ENCODE measurements at regions not wholly inside any gene's neighbourhood (a gene's known extent, or its start where the extent isn't known, plus 50 kb on each side); places are given as distances from the start of the nearest gene placed in this dataset.

DNA sequence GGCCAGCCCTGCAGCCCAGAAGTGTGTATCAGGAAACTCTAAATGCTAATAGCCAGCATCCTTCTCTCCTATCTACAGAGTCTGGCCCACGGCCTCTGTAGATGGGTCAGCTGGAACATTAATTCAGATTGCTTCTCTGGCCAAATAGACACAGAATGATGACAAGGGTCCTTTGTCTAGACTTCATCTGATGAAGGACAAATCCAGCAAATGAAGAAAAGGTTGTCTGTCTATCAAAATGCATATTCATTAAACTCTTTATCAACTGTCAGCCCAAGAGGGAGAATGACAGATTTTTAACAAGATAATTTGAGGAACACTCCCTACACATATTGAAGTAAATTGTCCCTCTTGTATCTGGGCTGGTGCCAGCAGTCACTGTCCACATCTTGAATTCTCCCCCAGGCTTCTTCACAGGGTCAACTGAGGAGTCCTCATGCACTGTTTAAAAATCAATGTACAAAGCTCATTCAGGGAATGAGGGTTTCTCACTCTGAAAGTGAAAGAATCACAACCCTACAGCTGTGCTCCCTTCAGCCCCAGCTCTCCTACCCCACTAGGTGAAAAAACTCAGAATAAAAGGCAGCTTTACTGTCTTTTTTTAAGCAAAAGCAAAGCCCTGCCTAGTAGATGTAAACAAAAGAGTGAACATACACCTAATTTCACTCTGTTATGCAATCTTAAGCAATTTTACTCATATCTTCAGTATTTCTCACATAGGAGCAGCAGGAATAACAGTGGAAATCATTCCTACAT lies 507.7 kb downstream of the IGSF11 start:
- no peak overlapping the region for H3K27ac Mint-ChIP-seq (ENCODE audit: unreplicated experiment)
- no peak overlapping the region for H3K4me3 ChIP-seq (ENCODE audit: insufficient read depth, low read depth, low read length)
- H4K20me1 ChIP-seq (ENCODE audit: insufficient read depth, low read length), result no peaks in the 10 kb centered on the region
- no peaks in the 10 kb centered on the region for H3K36me3 ChIP-seq (ENCODE audit: insufficient read depth, low read length)
- FAIRE-seq (no peak), DNase-seq (ENCODE audit: low read depth) (no peak)
- H3K4me1 ChIP-seq (ENCODE audit: insufficient read depth, low read length), result no peaks in the 10 kb centered on the region
- no peaks in the 10 kb centered on the region for H3K79me2 ChIP-seq (ENCODE audit: insufficient read depth, low read length)
- no peaks in the 10 kb centered on the region for H3K9me3 ChIP-seq (ENCODE audit: insufficient read depth, low read depth, low read length)
- H3K9me3 Mint-ChIP-seq (ENCODE audit: unreplicated experiment), result peaks cover 3% of the 10 kb centered on the region
- no peaks in the 10 kb centered on the region for H3K36me3 Mint-ChIP-seq (ENCODE audit: low read depth, unreplicated experiment)
- no peak overlapping the region for H3K4me2 ChIP-seq (ENCODE audit: low read length)
- no peak overlapping the region for H3K4me3 Mint-ChIP-seq (ENCODE audit: unreplicated experiment)
- peaks cover 3% of the 10 kb centered on the region for H3K4me1 Mint-ChIP-seq (ENCODE audit: low read depth, unreplicated experiment)
- TF ChIP-seq, protein P1, sequence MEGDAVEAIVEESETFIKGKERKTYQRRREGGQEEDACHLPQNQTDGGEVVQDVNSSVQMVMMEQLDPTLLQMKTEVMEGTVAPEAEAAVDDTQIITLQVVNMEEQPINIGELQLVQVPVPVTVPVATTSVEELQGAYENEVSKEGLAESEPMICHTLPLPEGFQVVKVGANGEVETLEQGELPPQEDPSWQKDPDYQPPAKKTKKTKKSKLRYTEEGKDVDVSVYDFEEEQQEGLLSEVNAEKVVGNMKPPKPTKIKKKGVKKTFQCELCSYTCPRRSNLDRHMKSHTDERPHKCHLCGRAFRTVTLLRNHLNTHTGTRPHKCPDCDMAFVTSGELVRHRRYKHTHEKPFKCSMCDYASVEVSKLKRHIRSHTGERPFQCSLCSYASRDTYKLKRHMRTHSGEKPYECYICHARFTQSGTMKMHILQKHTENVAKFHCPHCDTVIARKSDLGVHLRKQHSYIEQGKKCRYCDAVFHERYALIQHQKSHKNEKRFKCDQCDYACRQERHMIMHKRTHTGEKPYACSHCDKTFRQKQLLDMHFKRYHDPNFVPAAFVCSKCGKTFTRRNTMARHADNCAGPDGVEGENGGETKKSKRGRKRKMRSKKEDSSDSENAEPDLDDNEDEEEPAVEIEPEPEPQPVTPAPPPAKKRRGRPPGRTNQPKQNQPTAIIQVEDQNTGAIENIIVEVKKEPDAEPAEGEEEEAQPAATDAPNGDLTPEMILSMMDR (IDR thresholded peaks at IDR 0.05; ENCODE audit: insufficient read depth, low read depth, low read length), result no peak
- no peak for TF ChIP-seq EZH2 (IDR thresholded peaks at IDR 0.05; ENCODE audit: insufficient read depth, low read length)
- H3K27me3 ChIP-seq (ENCODE audit: insufficient read depth, low read length), result no peaks in the 10 kb centered on the region
- H2AFZ ChIP-seq (ENCODE audit: low read depth, low read length), result no peak overlapping the region
- H3K27me3 Mint-ChIP-seq (ENCODE audit: low read depth, unreplicated experiment), result no peaks in the 10 kb centered on the region
- no peak overlapping the region for H3K27ac ChIP-seq (ENCODE audit: low read depth, low read length)
- no peak overlapping the region for H3K9ac ChIP-seq (ENCODE audit: low read length)

DNA sequence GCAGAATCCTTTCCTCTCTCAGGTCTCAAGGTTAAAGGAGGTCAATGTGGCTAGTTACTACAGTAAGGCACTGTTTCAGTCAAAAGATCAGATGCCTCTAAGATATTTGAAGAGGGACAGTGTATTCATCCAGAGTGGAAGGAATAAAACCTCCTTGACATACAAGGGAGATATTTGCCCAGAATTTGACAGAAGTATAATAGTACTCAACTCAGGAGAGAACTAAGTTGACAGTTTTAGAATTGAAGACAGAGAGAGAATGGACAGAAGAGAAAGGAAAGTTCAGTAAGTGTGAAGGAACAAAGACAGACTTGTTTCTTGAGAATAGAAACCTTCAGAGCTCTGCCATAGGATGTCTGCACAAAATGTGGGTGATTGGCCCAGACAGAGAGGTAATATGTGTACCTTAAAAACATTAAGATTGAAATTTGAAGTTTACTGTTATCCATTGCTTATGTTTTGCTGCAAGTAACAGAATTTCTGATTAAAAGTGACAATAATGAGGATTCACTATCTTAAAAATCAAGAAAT lies 507.1 kb downstream of the IGSF11 start:
- Histone ChIP-seq H3K4me2 (ENCODE audit: low read length) (no peak overlapping the region), H3K27ac (ENCODE audit: low read depth, low read length) (no peak overlapping the region), H3K4me3 (ENCODE audit: insufficient read depth, low read depth, low read length) (no peak overlapping the region), H4K20me1 (ENCODE audit: insufficient read depth, low read length) (no peaks in the 10 kb centered on the region), H3K36me3 (ENCODE audit: insufficient read depth, low read length) (no peaks in the 10 kb centered on the region), H3K27me3 (ENCODE audit: insufficient read depth, low read length) (no peaks in the 10 kb centered on the region), H2AFZ (ENCODE audit: low read depth, low read length) (no peak overlapping the region), H3K9me3 (ENCODE audit: insufficient read depth, low read depth, low read length) (no peaks in the 10 kb centered on the region), H3K9ac (ENCODE audit: low read length) (no peak overlapping the region), H3K79me2 (ENCODE audit: insufficient read depth, low read length) (no peaks in the 10 kb centered on the region), H3K4me1 (ENCODE audit: insufficient read depth, low read length) (no peaks in the 10 kb centered on the region)
- DNase-seq (ENCODE audit: low read depth), result no peak
- Mint-ChIP-seq H3K36me3 (ENCODE audit: low read depth, unreplicated experiment) (no peaks in the 10 kb centered on the region), H3K27ac (ENCODE audit: unreplicated experiment) (no peak overlapping the region), H3K4me1 (ENCODE audit: low read depth, unreplicated experiment) (peaks cover 3% of the 10 kb centered on the region), H3K4me3 (ENCODE audit: unreplicated experiment) (no peak overlapping the region), H3K9me3 (ENCODE audit: unreplicated experiment) (peaks cover 3% of the 10 kb centered on the region), H3K27me3 (ENCODE audit: low read depth, unreplicated experiment) (no peaks in the 10 kb centered on the region)
- FAIRE-seq, result no peak
- no peak for TF ChIP-seq EZH2 (IDR thresholded peaks at IDR 0.05; ENCODE audit: insufficient read depth, low read length)
- TF ChIP-seq, protein P1 (IDR thresholded peaks at IDR 0.05; ENCODE audit: insufficient read depth, low read depth, low read length), result no peak

DNA sequence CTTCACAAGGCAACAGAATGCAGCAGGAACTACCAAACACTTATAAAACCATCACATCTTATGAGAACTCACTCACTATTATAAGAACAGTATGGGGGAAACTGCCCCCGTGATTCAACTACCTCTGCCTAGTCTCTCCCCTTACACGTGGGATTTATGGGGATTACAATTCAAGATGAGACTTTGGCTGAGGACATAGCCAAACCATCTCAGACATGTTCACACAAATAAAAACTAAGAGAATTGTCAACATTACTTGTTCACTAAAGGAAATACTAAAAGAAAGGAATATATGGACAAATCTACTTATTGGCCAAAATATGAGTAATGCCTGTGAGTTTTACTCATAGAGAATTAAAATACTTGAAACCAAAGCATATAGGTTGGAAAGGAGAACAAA lies 505.1 kb downstream of the IGSF11 start:
- no peak overlapping the region for H3K4me3 Mint-ChIP-seq (ENCODE audit: unreplicated experiment)
- Histone ChIP-seq H3K4me1 (ENCODE audit: insufficient read depth, low read length) (no peaks in the 10 kb centered on the region), H4K20me1 (ENCODE audit: insufficient read depth, low read length) (no peaks in the 10 kb centered on the region), H3K9me3 (ENCODE audit: insufficient read depth, low read depth, low read length) (no peaks in the 10 kb centered on the region), H3K9ac (ENCODE audit: low read length) (no peak overlapping the region), H3K36me3 (ENCODE audit: insufficient read depth, low read length) (no peaks in the 10 kb centered on the region), H2AFZ (ENCODE audit: low read depth, low read length) (no peak overlapping the region), H3K4me2 (ENCODE audit: low read length) (no peak overlapping the region), H3K79me2 (ENCODE audit: insufficient read depth, low read length) (no peaks in the 10 kb centered on the region), H3K4me3 (ENCODE audit: insufficient read depth, low read depth, low read length) (no peak overlapping the region), H3K27ac (ENCODE audit: low read depth, low read length) (no peak overlapping the region), H3K27me3 (ENCODE audit: insufficient read depth, low read length) (no peaks in the 10 kb centered on the region)
- TF ChIP-seq EZH2 (IDR thresholded peaks at IDR 0.05; ENCODE audit: insufficient read depth, low read length), result no peak
- TF ChIP-seq, protein P1 (IDR thresholded peaks at IDR 0.05; ENCODE audit: insufficient read depth, low read depth, low read length), result no peak
- FAIRE-seq (no peak), DNase-seq (ENCODE audit: low read depth) (no peak)
- H3K27ac Mint-ChIP-seq (ENCODE audit: unreplicated experiment), result no peak overlapping the region
- peaks cover 3% of the 10 kb centered on the region for H3K4me1 Mint-ChIP-seq (ENCODE audit: low read depth, unreplicated experiment)
- peaks cover 3% of the 10 kb centered on the region for H3K9me3 Mint-ChIP-seq (ENCODE audit: unreplicated experiment)
- H3K27me3 Mint-ChIP-seq (ENCODE audit: low read depth, unreplicated experiment), result no peaks in the 10 kb centered on the region
- H3K36me3 Mint-ChIP-seq (ENCODE audit: low read depth, unreplicated experiment), result no peaks in the 10 kb centered on the region

All from astrocyte (in vitro differentiated cells and primary cell).